Spleen (tissue), 11 donors: ENCODE measurements at regions not wholly inside any gene's neighbourhood (a gene's known extent, or its start where the extent isn't known, plus 50 kb on each side); places are given as distances from the start of the nearest gene placed in this dataset.
"Not testable (repeated sequence)": the region's sequence is repeated elsewhere in the genome, so short reads cannot be mapped to it uniquely, and the experiment has no call there.

Experiments used
- DNase-seq: peaks from one replicate; pipeline ENCODE4 v3.0.0-alpha.2; 2020
- H3K27ac ChIP-seq, 8 donors: fragments of 200-600 bp; sonication (generic) in 7 of 8; 1 replicate in 4 of 8; 2 replicates in 4 of 8; pipeline versions ENCODE4 v1.5.0 to v1.8.0; 2016 to 2021; ENCODE audit warnings: inconsistent platforms in 4 of 8, mild to moderate bottlenecking in 4 of 8, moderate library complexity in 1 of 8
- H3K27me3 ChIP-seq, 7 donors: fragments of 200-600 bp; sonication (generic) in 6 of 7; replicated peaks in 1 of 7; 1 replicate in 4 of 7; 2 replicates in 3 of 7; pipeline versions ENCODE4 v1.5.0 to v1.8.0; 2016 to 2021; ENCODE audit warnings: inconsistent platforms in 3 of 7, mild to moderate bottlenecking in 1 of 7
- H3K36me3 ChIP-seq, 6 donors: fragments of 200-600 bp; sonication (generic) in 5 of 6; 1 replicate in 4 of 6; 2 replicates in 2 of 6; pipeline versions ENCODE4 v1.5.0 to v1.8.0; 2016 to 2021; ENCODE audit warnings: inconsistent platforms in 2 of 6
- H3K4me1 ChIP-seq, 6 donors: fragments of 200-600 bp; sonication (generic) in 5 of 6; 1 replicate in 3 of 6; 2 replicates in 3 of 6; pipeline versions ENCODE4 v1.5.0 to v1.8.0; 2016 to 2021; ENCODE audit warnings: inconsistent platforms in 3 of 6
- H3K4me3 ChIP-seq, 8 donors: fragments of 200-600 bp; sonication (generic) in 7 of 8; 1 replicate in 4 of 8; 2 replicates in 4 of 8; pipeline versions ENCODE4 v1.5.0 to v1.8.0; 2016 to 2021; ENCODE audit warnings: inconsistent platforms in 4 of 8, mild to moderate bottlenecking in 4 of 8, moderate library complexity in 2 of 8
- H3K9me3 ChIP-seq, 8 donors: fragments of 200-600 bp; sonication (generic) in 7 of 8; 1 replicate in 4 of 8; 2 replicates in 4 of 8; pipeline versions ENCODE4 v1.5.0 to v1.8.0; 2016 to 2021; ENCODE audit warnings: inconsistent platforms in 4 of 8
- POLR2A ChIP-seq, 3 donors: fragments of 450-650 bp; IDR thresholded peaks; one replicate each; pipeline ENCODE4 v1.5.1; 2017; ENCODE audit warnings: antibody characterized with exemption in 3 of 3, mild to moderate bottlenecking in 1 of 3
- POLR2AphosphoS5 ChIP-seq, 3 donors: sonication (generic); formaldehyde crosslinking; IDR thresholded peaks; one replicate each; pipeline ENCODE4 v1.5.1; 2017; ENCODE audit warnings: antibody characterized with exemption in 3 of 3
- WGBS, 5 donors: extraction: QIAGEN DNeasy Blood & Tissue Kit in 3 of 5; methylation state at CpG; one replicate each; pipeline versions ENCODE4 v1.1.5 to v1.1.7; 2013 to 2018; 5-methylcytosine and 5-hydroxymethylcytosine counted together
- intact Hi-C: fragments of 100-400 bp; cut with DNase I; formaldehyde crosslinking; loops from one replicate; pipeline ENCODE4 v1.15.0; 2023; ENCODE audit warnings: low total_unique reads
- TF ChIP-seq, protein P1 (sequence below), 11 experiments: fragments of 200-600 bp in 7 of 11; fragments of 450-650 bp in 4 of 11; sonication (generic) in 4 of 11; IDR thresholded peaks in 8 of 11; conservative IDR thresholded peaks in 3 of 11; 1 replicate in 7 of 11; 2 replicates in 4 of 11; pipeline versions ENCODE4 v1.4.0 to v1.8.0; 2016 to 2021; ENCODE audit warnings: antibody characterized with exemption in 11 of 11, inconsistent platforms in 4 of 11, mild to moderate bottlenecking in 1 of 11
- donor health status: healthy with polysubstance abuse.
- donor health status: DM: no; HTN: no; CAD: no; lungs with moderate emphysema.
- donor health status: DM: no; HTN: no; CAD: no.
- donor health status: Bipolar disorder and iron deficiency.
- donor health status: healthy.
- donor health status: DM: no; HTN: no; CAD: no.
- donor health status: DM: yes; HTN: yes; CAD: no.

DNA sequence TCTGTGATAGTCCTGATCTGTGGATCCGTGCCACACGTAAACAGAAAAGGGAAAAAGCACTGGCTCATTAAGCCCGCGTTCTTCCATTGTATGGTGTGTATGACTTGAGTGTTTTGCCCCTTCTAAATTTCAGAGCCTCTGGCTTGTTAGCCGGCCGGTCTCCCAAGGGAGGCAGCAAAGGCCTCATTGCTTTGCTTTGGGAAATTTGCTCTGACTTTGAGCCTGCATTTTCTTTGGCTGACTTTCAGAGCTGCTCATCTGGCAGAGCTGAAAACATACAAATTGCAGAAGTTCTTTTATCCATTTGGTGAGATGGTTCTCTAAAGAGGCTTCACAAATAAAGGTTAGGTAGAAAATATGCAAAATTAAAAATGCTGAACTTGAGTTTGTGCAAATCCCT, 123.0 kb downstream of the UTRN start:
- Histone ChIP-seq H3K4me1 (peaks cover 12 to 85% (median 47%) of the 10 kb centered on the region in 6 donors), H3K36me3 (peaks cover 0 to 36% (median under 1%) of the 10 kb centered on the region in 6 donors), H3K9me3 (no peaks in the 10 kb centered on the region), H3K27me3 (no peaks in the 10 kb centered on the region), H3K4me3 (no peak overlapping the region), H3K27ac (no peak overlapping the region)
- TF ChIP-seq, protein P1, sequence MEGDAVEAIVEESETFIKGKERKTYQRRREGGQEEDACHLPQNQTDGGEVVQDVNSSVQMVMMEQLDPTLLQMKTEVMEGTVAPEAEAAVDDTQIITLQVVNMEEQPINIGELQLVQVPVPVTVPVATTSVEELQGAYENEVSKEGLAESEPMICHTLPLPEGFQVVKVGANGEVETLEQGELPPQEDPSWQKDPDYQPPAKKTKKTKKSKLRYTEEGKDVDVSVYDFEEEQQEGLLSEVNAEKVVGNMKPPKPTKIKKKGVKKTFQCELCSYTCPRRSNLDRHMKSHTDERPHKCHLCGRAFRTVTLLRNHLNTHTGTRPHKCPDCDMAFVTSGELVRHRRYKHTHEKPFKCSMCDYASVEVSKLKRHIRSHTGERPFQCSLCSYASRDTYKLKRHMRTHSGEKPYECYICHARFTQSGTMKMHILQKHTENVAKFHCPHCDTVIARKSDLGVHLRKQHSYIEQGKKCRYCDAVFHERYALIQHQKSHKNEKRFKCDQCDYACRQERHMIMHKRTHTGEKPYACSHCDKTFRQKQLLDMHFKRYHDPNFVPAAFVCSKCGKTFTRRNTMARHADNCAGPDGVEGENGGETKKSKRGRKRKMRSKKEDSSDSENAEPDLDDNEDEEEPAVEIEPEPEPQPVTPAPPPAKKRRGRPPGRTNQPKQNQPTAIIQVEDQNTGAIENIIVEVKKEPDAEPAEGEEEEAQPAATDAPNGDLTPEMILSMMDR (IDR thresholded peaks at IDR 0.05 in 8 of 11, conservative IDR thresholded peaks at IDR 0.05 in 3 of 11): no peak
- TF ChIP-seq POLR2AphosphoS5 (IDR thresholded peaks at IDR 0.05) (no peak), POLR2A (IDR thresholded peaks at IDR 0.05) (no peak)
- intact Hi-C loops: loop anchor here (2.0 kb wide), 1 partner anchor 75 kb away; no protein-coding TSS in a partner anchor
- WGBS, 5 donors: 94 to 98% (median 94%) methylated on average over 6 of the region's 6 CpGs
- DNase-seq: no peak

DNA sequence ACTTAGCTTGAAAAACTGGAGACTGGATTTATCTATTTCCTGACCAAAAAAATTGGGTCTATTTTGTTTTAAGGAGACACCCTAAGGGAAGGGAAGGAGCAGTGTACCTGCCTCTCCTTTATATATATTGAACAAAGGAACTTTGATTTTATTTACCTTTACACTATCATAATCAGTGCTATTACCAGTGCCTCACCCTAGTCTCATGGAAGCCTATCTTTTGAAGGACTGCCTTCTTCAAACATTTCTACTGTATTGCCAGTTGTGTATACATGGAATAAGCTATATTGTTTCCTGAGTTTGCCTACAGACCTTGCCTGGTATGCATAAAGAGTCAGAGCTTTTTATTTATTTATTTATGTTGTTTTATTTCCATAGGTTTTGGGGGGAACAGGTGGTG, 124.9 kb downstream of the UTRN start:
- intact Hi-C loops: no loop called here
- Histone ChIP-seq H3K4me1 (peaks cover 12 to 72% (median 46%) of the 10 kb centered on the region in 6 donors), H3K27ac (no peak overlapping the region), H3K36me3 (peaks cover 0 to 17% (median 0%) of the 10 kb centered on the region in 6 donors), H3K4me3 (no peak overlapping the region), H3K27me3 (no peaks in the 10 kb centered on the region), H3K9me3 (no peaks in the 10 kb centered on the region)
- no peak for TF ChIP-seq POLR2AphosphoS5 (IDR thresholded peaks at IDR 0.05)
- TF ChIP-seq, protein P1 (IDR thresholded peaks at IDR 0.05 in 8 of 11, conservative IDR thresholded peaks at IDR 0.05 in 3 of 11): no peak
- no peak for TF ChIP-seq POLR2A (IDR thresholded peaks at IDR 0.05)
- no peak for DNase-seq

DNA sequence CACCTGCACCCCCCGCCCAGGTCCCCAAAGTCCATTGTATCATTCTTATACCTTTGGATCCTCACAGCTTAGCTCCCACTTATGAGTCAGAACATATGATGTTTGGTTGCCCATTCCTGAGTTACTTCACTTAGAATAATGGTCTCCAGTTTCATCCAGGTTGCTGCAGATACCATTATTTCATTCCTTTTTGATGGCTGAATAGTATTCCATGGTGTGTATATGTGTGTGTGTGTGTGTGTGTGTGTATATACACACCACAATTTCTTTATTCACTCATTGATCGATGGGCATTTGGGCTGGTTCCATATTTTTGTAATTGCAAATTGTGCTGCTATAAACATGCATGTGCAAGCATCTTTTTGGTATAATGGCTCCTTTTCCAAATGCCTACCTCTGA, 125.4 kb downstream of the UTRN start:
- peaks cover 12 to 73% (median 44%) of the 10 kb centered on the region in 6 donors for H3K4me1 ChIP-seq
- DNase-seq, H3K4me3 ChIP-seq, intact Hi-C loops, H3K27me3 ChIP-seq, H3K27ac ChIP-seq, H3K9me3 ChIP-seq: not testable (repeated sequence)
- WGBS, 5 donors: 94 to 100% (median 96%) methylated on average over 2 of the region's 2 CpGs
- peaks cover 0 to 13% (median 0%) of the 10 kb centered on the region in 6 donors for H3K36me3 ChIP-seq

DNA sequence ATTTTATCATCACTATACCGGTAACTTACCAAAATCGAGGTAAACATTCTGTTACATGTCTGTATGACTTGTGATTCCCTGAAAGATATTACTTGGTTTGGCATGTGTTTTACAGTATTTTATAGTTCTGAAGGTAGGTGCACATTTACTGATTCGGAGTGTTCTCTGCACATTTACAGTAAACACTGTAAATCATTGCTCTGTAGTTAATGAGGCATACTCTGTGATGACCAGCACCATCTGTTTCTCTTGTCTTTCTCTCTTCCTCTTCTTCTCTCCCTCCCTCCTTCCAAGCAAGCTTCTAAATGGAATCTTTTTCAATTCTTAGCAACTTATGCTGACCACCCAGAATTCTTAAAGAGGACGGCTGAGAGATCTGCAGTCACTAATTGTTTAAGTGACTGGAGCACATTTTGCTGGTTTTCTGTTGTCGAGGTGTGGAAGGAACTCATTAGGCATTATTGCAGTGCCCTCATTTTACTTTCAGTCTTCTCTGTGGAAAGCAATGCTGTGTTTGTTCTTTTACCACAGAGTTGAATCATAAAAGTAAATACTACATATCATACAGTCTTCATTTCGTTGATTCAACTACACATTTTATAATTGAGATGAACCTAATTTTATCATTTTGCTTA, 126.5 kb downstream of the UTRN start:
- WGBS, 5 donors: 61 to 70% (median 69%) methylated on average over 6 of the region's 6 CpGs
- Histone ChIP-seq H3K27me3 (no peaks in the 10 kb centered on the region), H3K9me3 (no peaks in the 10 kb centered on the region), H3K4me3 (no peak overlapping the region), H3K27ac (peak overlapping the region in 1 of 8 donors; percentile 9), H3K4me1 (peaks cover 12 to 73% (median 42%) of the 10 kb centered on the region in 6 donors), H3K36me3 (peaks cover 0 to 7% (median 0%) of the 10 kb centered on the region in 6 donors)
- no peak for DNase-seq
- TF ChIP-seq, protein P1 (IDR thresholded peaks at IDR 0.05 in 8 of 11, conservative IDR thresholded peaks at IDR 0.05 in 3 of 11): no peak
- TF ChIP-seq POLR2AphosphoS5 (IDR thresholded peaks at IDR 0.05) (no peak), POLR2A (IDR thresholded peaks at IDR 0.05) (no peak)
- intact Hi-C loops: no loop called here
